ENCODE measurements at regions not wholly inside any gene's neighbourhood (a gene's known extent, or its start where the extent isn't known, plus 50 kb on each side); places are given as distances from the start of the nearest gene placed in this dataset.

DNA sequence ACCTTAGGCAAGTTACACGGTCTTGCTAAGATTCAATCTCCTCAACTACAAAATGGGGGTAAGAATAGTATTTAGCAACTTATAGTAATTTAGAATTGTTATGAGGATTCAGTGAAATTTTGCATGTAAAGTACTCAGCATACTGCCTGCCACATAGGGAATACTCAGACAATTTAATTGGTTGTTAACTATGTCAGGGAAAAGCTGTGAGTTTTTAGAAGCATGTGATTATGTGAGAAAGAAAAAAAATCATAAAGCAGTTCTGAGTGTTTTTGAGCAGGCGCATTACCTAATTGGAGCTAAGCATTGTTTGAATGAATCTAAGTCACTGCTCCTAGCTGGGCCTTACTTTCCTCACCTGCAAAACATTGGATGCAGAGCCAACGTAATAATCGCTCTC, 287.3 kb upstream of the MTNR1B start:
- TF ChIP-seq, protein P1, sequence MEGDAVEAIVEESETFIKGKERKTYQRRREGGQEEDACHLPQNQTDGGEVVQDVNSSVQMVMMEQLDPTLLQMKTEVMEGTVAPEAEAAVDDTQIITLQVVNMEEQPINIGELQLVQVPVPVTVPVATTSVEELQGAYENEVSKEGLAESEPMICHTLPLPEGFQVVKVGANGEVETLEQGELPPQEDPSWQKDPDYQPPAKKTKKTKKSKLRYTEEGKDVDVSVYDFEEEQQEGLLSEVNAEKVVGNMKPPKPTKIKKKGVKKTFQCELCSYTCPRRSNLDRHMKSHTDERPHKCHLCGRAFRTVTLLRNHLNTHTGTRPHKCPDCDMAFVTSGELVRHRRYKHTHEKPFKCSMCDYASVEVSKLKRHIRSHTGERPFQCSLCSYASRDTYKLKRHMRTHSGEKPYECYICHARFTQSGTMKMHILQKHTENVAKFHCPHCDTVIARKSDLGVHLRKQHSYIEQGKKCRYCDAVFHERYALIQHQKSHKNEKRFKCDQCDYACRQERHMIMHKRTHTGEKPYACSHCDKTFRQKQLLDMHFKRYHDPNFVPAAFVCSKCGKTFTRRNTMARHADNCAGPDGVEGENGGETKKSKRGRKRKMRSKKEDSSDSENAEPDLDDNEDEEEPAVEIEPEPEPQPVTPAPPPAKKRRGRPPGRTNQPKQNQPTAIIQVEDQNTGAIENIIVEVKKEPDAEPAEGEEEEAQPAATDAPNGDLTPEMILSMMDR (optimal IDR thresholded peaks at IDR 0.05 in 1 of 3, IDR thresholded peaks at IDR 0.05 in 1 of 3, conservative IDR thresholded peaks at IDR 0.05 in 1 of 3; ENCODE audit: extremely low read depth in 1 of 3, insufficient read depth in 2 of 3, low read length in 3 of 3) = no peak
- TF ChIP-seq EZH2 (IDR thresholded peaks at IDR 0.05; ENCODE audit: low read length) = no peak

All from keratinocyte (primary cell).